Endothelial cell of umbilical vein (primary cell): ENCODE measurements at regions not wholly inside any gene's neighbourhood (a gene's known extent, or its start where the extent isn't known, plus 50 kb on each side); places are given as distances from the start of the nearest gene placed in this dataset.

ENCODE experiments used
- CTCF ChIP-seq, 2 donors: IDR thresholded peaks; 1 replicate in 1 of 2; 2 replicates in 1 of 2; pipeline ENCODE4 v1.5.1; 2011; ENCODE audit warnings: low read length in 2 of 2, mild to moderate bottlenecking in 2 of 2, moderate library complexity in 2 of 2, control low read depth in 1 of 2, inconsistent platforms in 1 of 2, low read depth in 1 of 2; ENCODE audit not compliant: insufficient read depth in 1 of 2; ENCODE audit errors: extremely low read depth in 1 of 2
- EZH2 ChIP-seq: IDR thresholded peaks from 2 replicates; pipeline ENCODE4 v1.6.1; 2012; ENCODE audit warnings: borderline replicate concordance, low read depth, mild to moderate bottlenecking, moderate library complexity, low read length, inconsistent platforms; ENCODE audit not compliant: severe bottlenecking
- FOS ChIP-seq: IDR thresholded peaks from 2 replicates; pipeline ENCODE4 v1.6.1; 2011; ENCODE audit warnings: mild to moderate bottlenecking, low read length, moderate library complexity, borderline replicate concordance; ENCODE audit not compliant: insufficient read depth
- JUN ChIP-seq: IDR thresholded peaks from 2 replicates; pipeline ENCODE4 v1.6.1; 2011; ENCODE audit warnings: borderline replicate concordance, low read depth; ENCODE audit not compliant: insufficient read length, insufficient read depth
- MAX ChIP-seq: IDR thresholded peaks from 2 replicates; pipeline ENCODE4 v1.6.1; 2011; ENCODE audit not compliant: insufficient read depth, insufficient read length
- POLR2A ChIP-seq: IDR thresholded peaks from 2 replicates; pipeline ENCODE4 v1.6.1; 2012; ENCODE audit warnings: low read depth, mild to moderate bottlenecking, control low read depth, low read length
- POLR2AphosphoS5 ChIP-seq: IDR thresholded peaks from 2 replicates; pipeline ENCODE4 v1.6.1; 2012; ENCODE audit warnings: low read depth, mild to moderate bottlenecking, control low read depth, low read length, moderate library complexity; ENCODE audit not compliant: insufficient read depth

GRCh38 chr1:177609953-177610352 is 359.9 kb downstream of the SEC16B start:
- TF ChIP-seq POLR2A (no peak), CTCF (IDR thresholded peaks at IDR 0.05; ENCODE audit: extremely low read depth in 1 of 2, insufficient read depth in 1 of 2, low read depth in 1 of 2, low read length in 2 of 2) (no peak), JUN (no peak), POLR2AphosphoS5 (no peak), MAX (no peak), EZH2 (no peak), FOS (no peak)
